HEK293 (cell line): ENCODE measurements at regions not wholly inside any gene's neighbourhood (a gene's known extent, or its start where the extent isn't known, plus 50 kb on each side); places are given as distances from the start of the nearest gene placed in this dataset.

Experiments
- CTCF ChIA-PET: fragments of 350-600 bp; formaldehyde crosslinking; extraction: SDS; loops from one replicate; lab custom pipeline; 2021; ENCODE audit warnings: antibody characterized with exemption; lab: Yijun Ruan, JAX
- POLR2A ChIA-PET: fragments of 300-600 bp; formaldehyde crosslinking; extraction: SDS; loops from one replicate; lab custom pipeline; 2020; ENCODE audit warnings: antibody characterized with exemption, inconsistent platforms; lab: Yijun Ruan, JAX
- H3K27ac ChIP-seq: fragments of 200-500 bp; sonication (Bioruptor generic); 2 replicates; pipeline ENCODE4 v1.5.1; 2014; ENCODE audit warnings: low read depth, low read length, control low read depth, inconsistent platforms; ENCODE audit errors: extremely low read depth
- H3K36me3 ChIP-seq, 2 experiments: fragments of 200-500 bp in 1 of 2; sonication (Bioruptor generic) in 1 of 2; 1 replicate in 1 of 2; 2 replicates in 1 of 2; pipeline ENCODE4 v1.5.1; 2014 to 2017; ENCODE audit warnings: inconsistent platforms in 2 of 2, low read length in 2 of 2; ENCODE audit not compliant: control insufficient read depth in 2 of 2, insufficient read depth in 1 of 2
- H3K4me1 ChIP-seq: fragments of 200-500 bp; sonication (Bioruptor generic); 2 replicates; pipeline ENCODE4 v1.5.1; 2014; ENCODE audit warnings: mild to moderate bottlenecking, low read length, inconsistent platforms; ENCODE audit not compliant: control insufficient read depth, insufficient read depth
- H3K4me3 ChIP-seq: 2 replicates; pipeline ENCODE4 v1.5.1; 2011; ENCODE audit warnings: low read depth, mild to moderate bottlenecking, control low read depth, low read length, moderate library complexity
- H3K9me3 ChIP-seq: fragments of 200-500 bp; sonication (Bioruptor generic); 2 replicates; pipeline ENCODE4 v1.5.1; 2014; ENCODE audit warnings: low read depth, low read length, inconsistent platforms; ENCODE audit not compliant: control insufficient read depth, insufficient read depth
- BCL11A ChIP-seq: fragments of 450-650 bp; formaldehyde crosslinking; IDR thresholded peaks from 2 replicates; pipeline ENCODE4 v1.5.1; 2016; ENCODE audit warnings: low read depth, missing biosample characterization, missing genetic modification characterization
- GLI2 ChIP-seq: fragments of 450-650 bp; formaldehyde crosslinking; IDR thresholded peaks from 2 replicates; pipeline ENCODE4; 2017; ENCODE audit warnings: missing biosample characterization, missing genetic modification characterization, low read depth, borderline replicate concordance
- HIC1 ChIP-seq: fragments of 450-650 bp; formaldehyde crosslinking; IDR thresholded peaks from 2 replicates; pipeline ENCODE4 v1.5.1; 2016; ENCODE audit warnings: missing biosample characterization, missing genetic modification characterization
- HOXA7 ChIP-seq: sonication (generic); formaldehyde crosslinking; IDR thresholded peaks from 2 replicates; pipeline ENCODE4 v1.8.1; 2022; ENCODE audit warnings: missing genetic modification reagents, borderline replicate concordance
- SETDB1 ChIP-seq: IDR thresholded peaks from one replicate; pipeline ENCODE4 v1.6.1; 2017; ENCODE audit warnings: mild to moderate bottlenecking, low read length, moderate library complexity, mixed read lengths; ENCODE audit not compliant: insufficient read length
- SP2 ChIP-seq: fragments of 450-650 bp; formaldehyde crosslinking; IDR thresholded peaks from 2 replicates; pipeline ENCODE4 v1.5.1; 2016; ENCODE audit warnings: missing biosample characterization, missing genetic modification characterization
- ZNF146 ChIP-seq: fragments of 450-650 bp; formaldehyde crosslinking; IDR thresholded peaks from 2 replicates; pipeline ENCODE4 v1.5.1; 2016; ENCODE audit warnings: missing biosample characterization, missing genetic modification characterization
- ZNF16 ChIP-seq: fragments of 450-650 bp; formaldehyde crosslinking; IDR thresholded peaks from 2 replicates; pipeline ENCODE4 v1.5.1; 2016; ENCODE audit warnings: low read depth, missing biosample characterization, missing genetic modification characterization
- ZNF174 ChIP-seq: fragments of 450-650 bp; formaldehyde crosslinking; IDR thresholded peaks from 2 replicates; pipeline ENCODE4 v1.5.0; 2017; ENCODE audit warnings: missing biosample characterization, mild to moderate bottlenecking, missing genetic modification characterization
- ZNF19 ChIP-seq: fragments of 450-650 bp; formaldehyde crosslinking; IDR thresholded peaks from 2 replicates; pipeline ENCODE4; 2016; ENCODE audit warnings: missing biosample characterization, missing genetic modification characterization, low read depth
- ZNF202 ChIP-seq: fragments of 450-650 bp; formaldehyde crosslinking; IDR thresholded peaks from 2 replicates; pipeline ENCODE4 v1.5.1; 2016; ENCODE audit warnings: missing biosample characterization, missing genetic modification characterization, borderline replicate concordance
- ZNF26 ChIP-seq: fragments of 450-650 bp; formaldehyde crosslinking; IDR thresholded peaks from 2 replicates; pipeline ENCODE4 v1.5.1; 2016; ENCODE audit warnings: missing biosample characterization, missing genetic modification characterization
- ZNF350 ChIP-seq: fragments of 450-650 bp; formaldehyde crosslinking; IDR thresholded peaks from 2 replicates; pipeline ENCODE4 v1.5.0; 2017; ENCODE audit warnings: missing biosample characterization, mild to moderate bottlenecking, missing genetic modification characterization
- ZNF423 ChIP-seq: fragments of 450-650 bp; formaldehyde crosslinking; IDR thresholded peaks from 2 replicates; pipeline ENCODE4 v1.5.1; 2016; ENCODE audit warnings: missing biosample characterization, missing genetic modification characterization
- ZNF501 ChIP-seq: fragments of 450-650 bp; formaldehyde crosslinking; IDR thresholded peaks from 2 replicates; pipeline ENCODE4 v1.5.1; 2016; ENCODE audit warnings: missing biosample characterization, missing genetic modification characterization
- ZNF544 ChIP-seq: fragments of 450-650 bp; formaldehyde crosslinking; IDR thresholded peaks from 2 replicates; pipeline ENCODE4 v1.5.0; 2017; ENCODE audit warnings: missing biosample characterization, missing genetic modification characterization
- ZNF585B ChIP-seq: fragments of 450-650 bp; formaldehyde crosslinking; IDR thresholded peaks from 2 replicates; pipeline ENCODE4 v1.5.1; 2016; ENCODE audit warnings: missing biosample characterization, missing genetic modification characterization
- ZNF629 ChIP-seq: fragments of 450-650 bp; formaldehyde crosslinking; IDR thresholded peaks from 2 replicates; pipeline ENCODE4 v1.5.1; 2017; ENCODE audit warnings: missing biosample characterization, missing genetic modification characterization
- ZNF660 ChIP-seq: fragments of 450-650 bp; IDR thresholded peaks from 2 replicates; pipeline ENCODE4 v1.5.1; 2018; ENCODE audit warnings: missing biosample characterization, mild to moderate bottlenecking, missing genetic modification characterization
- ZNF777 ChIP-seq: fragments of 450-650 bp; formaldehyde crosslinking; IDR thresholded peaks from 2 replicates; pipeline ENCODE4 v1.5.1; 2017; ENCODE audit warnings: missing biosample characterization, missing genetic modification characterization, borderline replicate concordance
- ZNF792 ChIP-seq: fragments of 450-650 bp; formaldehyde crosslinking; IDR thresholded peaks from 2 replicates; pipeline ENCODE4 v1.5.1; 2016; ENCODE audit warnings: missing biosample characterization, missing genetic modification characterization
- TF ChIP-seq, protein P1 (sequence below): fragments of 450-650 bp; formaldehyde crosslinking; IDR thresholded peaks from 2 replicates; pipeline ENCODE4 v1.5.1; 2016; ENCODE audit warnings: missing biosample characterization, missing genetic modification characterization, low read depth
- TF ChIP-seq, protein P2 (sequence below): fragments of 450-650 bp; formaldehyde crosslinking; IDR thresholded peaks from 2 replicates; pipeline ENCODE4 v1.5.1; 2016; ENCODE audit warnings: missing biosample characterization, missing genetic modification characterization, borderline replicate concordance
- TF ChIP-seq, protein P3 (sequence below): fragments of 450-650 bp; formaldehyde crosslinking; IDR thresholded peaks from 2 replicates; pipeline ENCODE4 v1.5.1; 2016; ENCODE audit warnings: missing biosample characterization, missing genetic modification characterization

- no peak for TF ChIP-seq SETDB1
- TF ChIP-seq, all 188 proteins: peak for 3
Observed at GRCh38 chr12:131331148-131331750, 377.5 kb downstream of the ADGRD1 start (continued).

- Histone ChIP-seq H3K9me3 (no peaks in the 10 kb centered on the region), H3K4me1 (no peaks in the 10 kb centered on the region)
- TF ChIP-seq GLI2 (tag by site-specific recombination) (no peak), HOXA7 (no peak), ZNF26 (tag by site-specific recombination) (no peak), ZNF146 (no peak), HIC1 (tag by site-specific recombination) (no peak), BCL11A (tag by site-specific recombination) (no peak), ZNF423 (no peak), SP2 (no peak), ZNF501 (tag by site-specific recombination) (no peak), ZNF629 (tag by site-specific recombination) (no peak), ZNF19 (tag by site-specific recombination) (no peak), ZNF16 (tag by site-specific recombination) (no peak), ZNF660 (tag by site-specific recombination) (no peak)
- TF ChIP-seq, protein P1, sequence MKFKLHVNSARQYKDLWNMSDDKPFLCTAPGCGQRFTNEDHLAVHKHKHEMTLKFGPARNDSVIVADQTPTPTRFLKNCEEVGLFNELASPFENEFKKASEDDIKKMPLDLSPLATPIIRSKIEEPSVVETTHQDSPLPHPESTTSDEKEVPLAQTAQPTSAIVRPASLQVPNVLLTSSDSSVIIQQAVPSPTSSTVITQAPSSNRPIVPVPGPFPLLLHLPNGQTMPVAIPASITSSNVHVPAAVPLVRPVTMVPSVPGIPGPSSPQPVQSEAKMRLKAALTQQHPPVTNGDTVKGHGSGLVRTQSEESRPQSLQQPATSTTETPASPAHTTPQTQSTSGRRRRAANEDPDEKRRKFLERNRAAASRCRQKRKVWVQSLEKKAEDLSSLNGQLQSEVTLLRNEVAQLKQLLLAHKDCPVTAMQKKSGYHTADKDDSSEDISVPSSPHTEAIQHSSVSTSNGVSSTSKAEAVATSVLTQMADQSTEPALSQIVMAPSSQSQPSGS (tag by site-specific recombination): no peak
- TF ChIP-seq, protein P2, sequence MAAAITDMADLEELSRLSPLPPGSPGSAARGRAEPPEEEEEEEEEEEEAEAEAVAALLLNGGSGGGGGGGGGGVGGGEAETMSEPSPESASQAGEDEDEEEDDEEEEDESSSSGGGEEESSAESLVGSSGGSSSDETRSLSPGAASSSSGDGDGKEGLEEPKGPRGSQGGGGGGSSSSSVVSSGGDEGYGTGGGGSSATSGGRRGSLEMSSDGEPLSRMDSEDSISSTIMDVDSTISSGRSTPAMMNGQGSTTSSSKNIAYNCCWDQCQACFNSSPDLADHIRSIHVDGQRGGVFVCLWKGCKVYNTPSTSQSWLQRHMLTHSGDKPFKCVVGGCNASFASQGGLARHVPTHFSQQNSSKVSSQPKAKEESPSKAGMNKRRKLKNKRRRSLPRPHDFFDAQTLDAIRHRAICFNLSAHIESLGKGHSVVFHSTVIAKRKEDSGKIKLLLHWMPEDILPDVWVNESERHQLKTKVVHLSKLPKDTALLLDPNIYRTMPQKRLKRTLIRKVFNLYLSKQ: no peak
- TF ChIP-seq, all 188 proteins: peak for 0
- Histone ChIP-seq H3K27ac (no peak overlapping the region), H3K4me3 (no peak overlapping the region), H3K36me3 (no peaks in the 10 kb centered on the region)
- CTCF ChIA-PET: no interaction called here
- POLR2A ChIA-PET: no interaction called here
Observed at GRCh38 chr12:131332224-131332623, 378.5 kb downstream of the ADGRD1 start.

GRCh38 chr12:131333136-131333535 is 377.8 kb upstream of the SFSWAP start:
- TF ChIP-seq ZNF544 (tag by site-specific recombination): no peak
- no peak for TF ChIP-seq ZNF174 (tag by site-specific recombination)
- TF ChIP-seq HIC1 (tag by site-specific recombination): no peak
- TF ChIP-seq ZNF202 (tag by site-specific recombination): no peak
- no peak for TF ChIP-seq ZNF792
- TF ChIP-seq ZNF501 (tag by site-specific recombination): no peak
- TF ChIP-seq ZNF777 (tag by site-specific recombination): no peak
- TF ChIP-seq ZNF350 (tag by site-specific recombination): no peak
- TF ChIP-seq ZNF585B: no peak
- TF ChIP-seq, protein P3, sequence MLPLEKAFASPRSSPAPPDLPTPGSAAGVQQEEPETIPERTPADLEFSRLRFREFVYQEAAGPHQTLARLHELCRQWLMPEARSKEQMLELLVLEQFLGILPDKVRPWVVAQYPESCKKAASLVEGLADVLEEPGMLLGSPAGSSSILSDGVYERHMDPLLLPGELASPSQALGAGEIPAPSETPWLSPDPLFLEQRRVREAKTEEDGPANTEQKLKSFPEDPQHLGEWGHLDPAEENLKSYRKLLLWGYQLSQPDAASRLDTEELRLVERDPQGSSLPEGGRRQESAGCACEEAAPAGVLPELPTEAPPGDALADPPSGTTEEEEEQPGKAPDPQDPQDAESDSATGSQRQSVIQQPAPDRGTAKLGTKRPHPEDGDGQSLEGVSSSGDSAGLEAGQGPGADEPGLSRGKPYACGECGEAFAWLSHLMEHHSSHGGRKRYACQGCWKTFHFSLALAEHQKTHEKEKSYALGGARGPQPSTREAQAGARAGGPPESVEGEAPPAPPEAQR (tag by site-specific recombination): no peak
- Histone ChIP-seq H3K4me1 (no peaks in the 10 kb centered on the region), H3K27ac (no peak overlapping the region), H3K4me3 (no peak overlapping the region), H3K9me3 (no peaks in the 10 kb centered on the region), H3K36me3 (no peaks in the 10 kb centered on the region)
- ChIA-PET POLR2A (no interaction called here), CTCF (no interaction called here)
